Stomach (tissue), 8 donors: ENCODE measurements at regions not wholly inside any gene's neighbourhood (a gene's known extent, or its start where the extent isn't known, plus 50 kb on each side); places are given as distances from the start of the nearest gene placed in this dataset.

ENCODE experiments used
- DNase-seq, 2 donors: peaks; one replicate each; pipeline versions ENCODE4 v3.0.0 to v3.0.0-alpha.2; 2013 to 2019
- H3K27ac ChIP-seq, 5 donors: fragments of 200-600 bp in 4 of 5; sonication (generic) in 4 of 5; one replicate each; pipeline ENCODE4 v1.5.1; 2013 to 2019; ENCODE audit warnings: mild to moderate bottlenecking in 1 of 5, moderate library complexity in 1 of 5
- H3K27me3 ChIP-seq, 3 donors: fragments of 200-600 bp; sonication (generic); one replicate each; pipeline ENCODE4 v1.5.1; 2017 to 2019; ENCODE audit warnings: mixed run types in 1 of 3
- H3K36me3 ChIP-seq, 4 donors: fragments of 200-600 bp; sonication (generic); 1 replicate in 3 of 4; 2 replicates in 1 of 4; pipeline ENCODE4 v1.5.1; 2016 to 2019
- H3K4me1 ChIP-seq, 4 donors: fragments of 200-600 bp; sonication (generic); one replicate each; pipeline ENCODE4 v1.5.1; 2016 to 2019
- H3K4me3 ChIP-seq, 4 donors: fragments of 200-600 bp; sonication (generic) in 3 of 4; one replicate each; pipeline ENCODE4 v1.5.1; 2016 to 2019; ENCODE audit warnings: mild to moderate bottlenecking in 1 of 4
- H3K9me3 ChIP-seq, 4 donors: fragments of 200-600 bp; sonication (generic); one replicate each; pipeline ENCODE4 v1.5.1; 2016 to 2019
- EP300 ChIP-seq: sonication (generic); formaldehyde crosslinking; IDR thresholded peaks from one replicate; pipeline ENCODE4 v1.6.1; 2017; ENCODE audit warnings: antibody characterized with exemption
- POLR2A ChIP-seq, 4 donors: fragments of 450-650 bp; IDR thresholded peaks; one replicate each; pipeline ENCODE4 v1.6.1; 2016; ENCODE audit warnings: antibody characterized with exemption in 4 of 4, control low read depth in 2 of 4, mild to moderate bottlenecking in 1 of 4, moderate library complexity in 1 of 4
- POLR2AphosphoS5 ChIP-seq, 3 donors: sonication (generic); formaldehyde crosslinking; IDR thresholded peaks; one replicate each; pipeline ENCODE4 v1.6.1; 2016; ENCODE audit warnings: antibody characterized with exemption in 3 of 3
- WGBS, 5 donors: extraction: QIAGEN DNeasy Blood & Tissue Kit in 3 of 5; methylation state at CpG; one replicate each; pipeline versions ENCODE4 v1.1.5 to v1.1.7; 2013 to 2018; 5-methylcytosine and 5-hydroxymethylcytosine counted together
- intact Hi-C: fragments of 100-400 bp; cut with DNase I; formaldehyde crosslinking; loops from one replicate; pipeline ENCODE4 v1.15.1; 2023; ENCODE audit warnings: low total_unique reads
- TF ChIP-seq, protein P1 (sequence below), 7 experiments: fragments of 450-650 bp in 4 of 7; fragments of 200-600 bp in 3 of 7; sonication (generic) in 3 of 7; IDR thresholded peaks; one replicate each; pipeline ENCODE4 v1.5.1; 2016 to 2019; ENCODE audit warnings: antibody characterized with exemption in 7 of 7, control low read depth in 2 of 7, mild to moderate bottlenecking in 1 of 7
- donor health status: healthy with polysubstance abuse.
- donor health status: Bipolar disorder and iron deficiency.
- donor health status: healthy.

GRCh38 chr4:123921339-123921738, 524.7 kb downstream of the SPRY1 start:
- intact Hi-C loops, result no loop called here
- H3K27me3 ChIP-seq, result no peaks in the 10 kb centered on the region
- no peak overlapping the region for H3K27ac ChIP-seq
- no peaks in the 10 kb centered on the region for H3K36me3 ChIP-seq
- no peaks in the 10 kb centered on the region for H3K9me3 ChIP-seq
- H3K4me3 ChIP-seq, result no peak overlapping the region
- peak in 1 of 2 donors; percentile 14 for DNase-seq
- H3K4me1 ChIP-seq, result peaks cover 0 to 9% (median 0%) of the 10 kb centered on the region in 4 donors
- TF ChIP-seq POLR2A (IDR thresholded peaks at IDR 0.05), result no peak
- TF ChIP-seq, protein P1, sequence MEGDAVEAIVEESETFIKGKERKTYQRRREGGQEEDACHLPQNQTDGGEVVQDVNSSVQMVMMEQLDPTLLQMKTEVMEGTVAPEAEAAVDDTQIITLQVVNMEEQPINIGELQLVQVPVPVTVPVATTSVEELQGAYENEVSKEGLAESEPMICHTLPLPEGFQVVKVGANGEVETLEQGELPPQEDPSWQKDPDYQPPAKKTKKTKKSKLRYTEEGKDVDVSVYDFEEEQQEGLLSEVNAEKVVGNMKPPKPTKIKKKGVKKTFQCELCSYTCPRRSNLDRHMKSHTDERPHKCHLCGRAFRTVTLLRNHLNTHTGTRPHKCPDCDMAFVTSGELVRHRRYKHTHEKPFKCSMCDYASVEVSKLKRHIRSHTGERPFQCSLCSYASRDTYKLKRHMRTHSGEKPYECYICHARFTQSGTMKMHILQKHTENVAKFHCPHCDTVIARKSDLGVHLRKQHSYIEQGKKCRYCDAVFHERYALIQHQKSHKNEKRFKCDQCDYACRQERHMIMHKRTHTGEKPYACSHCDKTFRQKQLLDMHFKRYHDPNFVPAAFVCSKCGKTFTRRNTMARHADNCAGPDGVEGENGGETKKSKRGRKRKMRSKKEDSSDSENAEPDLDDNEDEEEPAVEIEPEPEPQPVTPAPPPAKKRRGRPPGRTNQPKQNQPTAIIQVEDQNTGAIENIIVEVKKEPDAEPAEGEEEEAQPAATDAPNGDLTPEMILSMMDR (IDR thresholded peaks at IDR 0.05), result no peak
- no peak for TF ChIP-seq EP300
- no peak for TF ChIP-seq POLR2AphosphoS5 (IDR thresholded peaks at IDR 0.05)
- 55 to 79% (median 66%) methylated on average over 5 of the region's 5 CpGs for WGBS, 5 donors

GRCh38 chr4:123922847-123923246, 526.3 kb downstream of the SPRY1 start:
- TF ChIP-seq, protein P1 (IDR thresholded peaks at IDR 0.05), result no peak
- no peak for TF ChIP-seq EP300
- TF ChIP-seq POLR2AphosphoS5 (IDR thresholded peaks at IDR 0.05), result peak in 1 of 3 donors; percentile 10
- no peak for DNase-seq
- no peak overlapping the region for H3K27ac ChIP-seq
- H3K4me3 ChIP-seq, result no peak overlapping the region
- intact Hi-C loops, result no loop called here
- no peaks in the 10 kb centered on the region for H3K9me3 ChIP-seq
- no peaks in the 10 kb centered on the region for H3K27me3 ChIP-seq
- H3K36me3 ChIP-seq, result no peaks in the 10 kb centered on the region
- peaks cover 0 to 9% (median 0%) of the 10 kb centered on the region in 4 donors for H3K4me1 ChIP-seq

GRCh38 chr4:123924536-123924935, 527.9 kb downstream of the SPRY1 start:
- Histone ChIP-seq H3K4me3 (no peak overlapping the region), H3K27me3 (no peaks in the 10 kb centered on the region), H3K36me3 (no peaks in the 10 kb centered on the region), H3K4me1 (peaks cover 0 to 9% (median 0%) of the 10 kb centered on the region in 4 donors), H3K27ac (no peak overlapping the region), H3K9me3 (no peaks in the 10 kb centered on the region)
- no peak for TF ChIP-seq POLR2A (IDR thresholded peaks at IDR 0.05)
- TF ChIP-seq POLR2AphosphoS5 (IDR thresholded peaks at IDR 0.05), result no peak
- TF ChIP-seq, protein P1 (IDR thresholded peaks at IDR 0.05), result no peak
- TF ChIP-seq EP300, result no peak
- intact Hi-C loops, result no loop called here
- WGBS, 5 donors, result 78 to 87% (median 87%) methylated on average over 3 of the region's 3 CpGs
- no peak for DNase-seq

DNA sequence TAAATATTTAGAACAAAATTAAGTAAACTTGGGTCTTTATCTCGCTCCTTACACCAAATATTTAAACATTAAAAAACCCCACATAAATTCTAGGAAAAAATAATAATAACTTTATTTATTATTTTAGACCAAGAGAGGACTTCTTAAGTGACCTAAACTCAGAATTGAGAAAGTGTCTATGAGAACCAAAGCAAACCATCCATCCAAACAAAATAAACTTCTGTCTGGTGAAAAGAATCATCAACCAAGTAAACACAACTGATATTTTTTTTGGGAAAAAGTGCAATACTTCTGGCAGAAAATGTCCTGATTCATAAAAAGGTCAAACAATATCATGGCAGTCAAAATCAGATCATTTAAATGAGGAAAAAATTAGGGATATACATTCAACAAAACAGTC, 533.0 kb downstream of the SPRY1 start:
- Histone ChIP-seq H3K27ac (no peak overlapping the region), H3K27me3 (no peaks in the 10 kb centered on the region), H3K36me3 (no peaks in the 10 kb centered on the region), H3K4me1 (no peaks in the 10 kb centered on the region), H3K4me3 (no peak overlapping the region), H3K9me3 (no peaks in the 10 kb centered on the region)
- WGBS, 5 donors, result 57 to 80% (median 70%) methylated on average over 1 of the region's 1 CpG
- TF ChIP-seq POLR2A (IDR thresholded peaks at IDR 0.05), result no peak
- TF ChIP-seq EP300, result no peak
- TF ChIP-seq POLR2AphosphoS5 (IDR thresholded peaks at IDR 0.05), result no peak
- TF ChIP-seq, protein P1 (IDR thresholded peaks at IDR 0.05), result no peak
- intact Hi-C loops, result no loop called here
- no peak for DNase-seq
